ENCODE measurements at regions not wholly inside any gene's neighbourhood (a gene's known extent, or its start where the extent isn't known, plus 50 kb on each side); places are given as distances from the start of the nearest gene placed in this dataset.

DNA sequence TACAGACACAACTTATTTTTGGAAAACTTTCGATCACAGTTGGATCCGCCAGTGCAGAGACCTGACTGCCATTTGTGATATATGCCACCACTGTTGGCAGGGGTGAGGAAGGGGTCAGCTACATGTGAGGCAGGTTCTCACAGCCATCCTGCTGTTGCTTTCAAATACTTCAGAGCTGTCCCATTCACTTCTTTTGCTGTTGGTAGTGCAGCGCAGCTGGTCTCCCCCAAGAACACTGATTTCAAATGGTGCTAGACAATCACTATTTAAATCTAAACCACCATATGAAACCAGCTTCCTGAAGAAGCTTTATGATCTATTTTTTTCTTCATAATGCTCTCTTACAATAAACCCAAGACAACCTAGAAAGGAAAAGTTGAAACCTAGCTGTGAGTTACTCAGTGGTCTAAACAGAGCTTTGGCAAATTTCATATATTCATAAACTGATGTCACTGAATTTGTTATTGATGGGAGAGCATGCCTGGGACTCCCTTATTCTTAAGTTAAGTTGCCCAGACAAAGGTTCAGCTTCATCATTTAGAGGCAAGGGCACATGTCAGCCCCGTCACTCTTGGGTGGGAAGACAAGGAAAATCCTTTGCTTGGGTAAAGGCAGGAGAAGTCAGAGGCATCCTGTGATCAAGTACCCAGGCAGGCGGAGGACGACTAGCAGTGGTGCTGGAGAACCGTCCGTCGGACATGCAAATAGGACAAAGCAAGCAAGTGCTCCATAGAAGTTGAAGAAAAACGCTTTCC is 143.4 kb upstream of the KLF14 start:
- Histone ChIP-seq H3K27me3 (no peaks in the 10 kb centered on the region), H3K9me3 (no peaks in the 10 kb centered on the region), H3K27ac (replicated peaks in 1 of 4) (no peak overlapping the region), H3K4me1 (peaks cover 41 to 81% (median 55%) of the 10 kb centered on the region in 4 donors), H3K4me3 (no peak overlapping the region), H3K36me3 (peaks cover 8 to 84% (median 51%) of the 10 kb centered on the region in 4 donors)
- TF ChIP-seq POLR2A (IDR thresholded peaks at IDR 0.05; ENCODE audit: low read depth) (no peak), POLR2AphosphoS5 (IDR thresholded peaks at IDR 0.05) (no peak), EP300 (IDR thresholded peaks at IDR 0.05) (no peak)
- TF ChIP-seq, protein P1, sequence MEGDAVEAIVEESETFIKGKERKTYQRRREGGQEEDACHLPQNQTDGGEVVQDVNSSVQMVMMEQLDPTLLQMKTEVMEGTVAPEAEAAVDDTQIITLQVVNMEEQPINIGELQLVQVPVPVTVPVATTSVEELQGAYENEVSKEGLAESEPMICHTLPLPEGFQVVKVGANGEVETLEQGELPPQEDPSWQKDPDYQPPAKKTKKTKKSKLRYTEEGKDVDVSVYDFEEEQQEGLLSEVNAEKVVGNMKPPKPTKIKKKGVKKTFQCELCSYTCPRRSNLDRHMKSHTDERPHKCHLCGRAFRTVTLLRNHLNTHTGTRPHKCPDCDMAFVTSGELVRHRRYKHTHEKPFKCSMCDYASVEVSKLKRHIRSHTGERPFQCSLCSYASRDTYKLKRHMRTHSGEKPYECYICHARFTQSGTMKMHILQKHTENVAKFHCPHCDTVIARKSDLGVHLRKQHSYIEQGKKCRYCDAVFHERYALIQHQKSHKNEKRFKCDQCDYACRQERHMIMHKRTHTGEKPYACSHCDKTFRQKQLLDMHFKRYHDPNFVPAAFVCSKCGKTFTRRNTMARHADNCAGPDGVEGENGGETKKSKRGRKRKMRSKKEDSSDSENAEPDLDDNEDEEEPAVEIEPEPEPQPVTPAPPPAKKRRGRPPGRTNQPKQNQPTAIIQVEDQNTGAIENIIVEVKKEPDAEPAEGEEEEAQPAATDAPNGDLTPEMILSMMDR (IDR thresholded peaks at IDR 0.05), result no peak
- WGBS, result 93% methylated on average over 10 of the region's 10 CpGs
- DNase-seq (ENCODE audit: extremely low spot score), result no peak
- intact Hi-C loops (cut with DNase I), result no loop called here

DNA sequence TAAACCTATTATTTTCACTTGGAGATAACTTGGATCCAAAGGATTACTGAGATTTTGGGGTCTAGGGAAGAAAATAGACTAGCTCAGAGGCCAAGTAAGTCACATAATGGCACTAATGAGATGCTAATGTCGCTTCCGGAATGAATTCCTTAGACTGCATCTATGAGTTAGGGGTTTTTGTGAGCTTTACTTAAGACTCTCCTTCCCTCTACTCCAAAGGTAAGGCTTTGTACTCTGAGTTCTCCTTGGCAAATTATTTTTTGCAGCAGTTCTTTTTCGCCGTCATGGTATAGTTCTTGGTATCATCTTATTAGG is 143.9 kb upstream of the KLF14 start:
- Histone ChIP-seq H3K36me3 (peaks cover 8 to 84% (median 51%) of the 10 kb centered on the region in 4 donors), H3K27ac (replicated peaks in 1 of 4) (no peak overlapping the region), H3K27me3 (no peaks in the 10 kb centered on the region)

DNA sequence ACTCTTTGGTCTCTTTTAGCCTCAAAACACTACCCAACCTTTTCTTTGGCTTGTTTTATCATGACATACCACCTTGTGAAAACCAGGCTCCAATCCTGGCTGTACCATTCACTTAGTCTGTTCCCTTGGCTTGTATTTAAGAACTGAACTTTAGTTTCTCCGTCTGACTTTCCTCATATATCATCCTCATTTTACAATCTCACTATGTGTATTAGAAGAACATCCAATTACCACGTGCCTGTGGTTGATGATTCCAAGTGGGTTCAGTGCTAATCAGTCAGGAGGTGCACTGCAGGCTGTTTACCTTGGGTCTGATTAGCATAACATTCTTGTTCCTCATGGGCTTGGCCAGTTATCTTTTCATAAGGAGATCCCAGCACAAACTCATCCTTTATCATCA is 144.8 kb upstream of the KLF14 start:
- Histone ChIP-seq H3K27ac (replicated peaks in 1 of 4) (peak overlapping the region in 2 of 4 donors; percentile 5 to 8), H3K4me3 (no peak overlapping the region), H3K9me3 (no peaks in the 10 kb centered on the region), H3K36me3 (peaks cover 12 to 86% (median 54%) of the 10 kb centered on the region in 4 donors), H3K27me3 (no peaks in the 10 kb centered on the region), H3K4me1 (peaks cover 41 to 86% (median 60%) of the 10 kb centered on the region in 4 donors)
- intact Hi-C loops (cut with DNase I), result no loop called here
- TF ChIP-seq EP300 (IDR thresholded peaks at IDR 0.05), result no peak
- no peak for TF ChIP-seq POLR2AphosphoS5 (IDR thresholded peaks at IDR 0.05)
- TF ChIP-seq POLR2A (IDR thresholded peaks at IDR 0.05; ENCODE audit: low read depth), result no peak
- TF ChIP-seq, protein P1 (IDR thresholded peaks at IDR 0.05), result no peak
- 73% methylated on average over 2 of the region's 2 CpGs for WGBS
- DNase-seq (ENCODE audit: extremely low spot score), result no peak

More for the DNA sequence above, 143.9 kb upstream of the KLF14 start:
- TF ChIP-seq EP300 (IDR thresholded peaks at IDR 0.05), result no peak
- no peak for DNase-seq (ENCODE audit: extremely low spot score)
- WGBS, result 91% methylated on average over 4 of the region's 4 CpGs
- intact Hi-C loops (cut with DNase I), result no loop called here
- H3K4me1 ChIP-seq, result peaks cover 41 to 84% (median 58%) of the 10 kb centered on the region in 4 donors
- no peaks in the 10 kb centered on the region for H3K9me3 ChIP-seq
- H3K4me3 ChIP-seq, result no peak overlapping the region

DNA sequence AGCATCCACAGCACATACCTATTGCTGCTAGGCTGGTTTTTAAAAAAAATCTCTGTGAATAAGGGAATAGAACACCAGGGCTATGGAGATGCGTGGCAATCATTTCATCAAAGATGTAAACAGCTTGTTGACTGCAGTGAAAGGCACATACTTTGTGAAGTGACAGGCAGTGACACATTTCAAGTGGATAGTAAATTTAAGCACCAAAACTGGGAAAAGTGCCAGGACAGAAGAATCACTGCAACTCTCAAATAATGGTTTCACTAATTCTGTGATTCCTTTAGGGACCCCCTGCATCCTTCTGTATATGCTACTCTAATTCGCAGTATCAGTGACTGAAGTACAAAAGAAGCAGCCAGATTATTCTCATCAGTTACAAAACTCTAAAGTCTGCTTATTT is 145.2 kb upstream of the KLF14 start:
- WGBS, result 91% methylated on average over 2 of the region's 2 CpGs
- no peak for DNase-seq (ENCODE audit: extremely low spot score)
- no peak for TF ChIP-seq POLR2A (IDR thresholded peaks at IDR 0.05; ENCODE audit: low read depth)
- no peak for TF ChIP-seq POLR2AphosphoS5 (IDR thresholded peaks at IDR 0.05)
- TF ChIP-seq, protein P1 (IDR thresholded peaks at IDR 0.05), result no peak
- TF ChIP-seq EP300 (IDR thresholded peaks at IDR 0.05), result no peak
- H3K9me3 ChIP-seq, result no peaks in the 10 kb centered on the region
- peak overlapping the region in 2 of 4 donors; percentile 5 to 8 for H3K27ac ChIP-seq (replicated peaks in 1 of 4)
- peaks cover 41 to 84% (median 59%) of the 10 kb centered on the region in 4 donors for H3K4me1 ChIP-seq
- H3K27me3 ChIP-seq, result no peaks in the 10 kb centered on the region
- H3K4me3 ChIP-seq, result no peak overlapping the region
- peaks cover 14 to 86% (median 54%) of the 10 kb centered on the region in 4 donors for H3K36me3 ChIP-seq
- intact Hi-C loops (cut with DNase I), result no loop called here

DNA sequence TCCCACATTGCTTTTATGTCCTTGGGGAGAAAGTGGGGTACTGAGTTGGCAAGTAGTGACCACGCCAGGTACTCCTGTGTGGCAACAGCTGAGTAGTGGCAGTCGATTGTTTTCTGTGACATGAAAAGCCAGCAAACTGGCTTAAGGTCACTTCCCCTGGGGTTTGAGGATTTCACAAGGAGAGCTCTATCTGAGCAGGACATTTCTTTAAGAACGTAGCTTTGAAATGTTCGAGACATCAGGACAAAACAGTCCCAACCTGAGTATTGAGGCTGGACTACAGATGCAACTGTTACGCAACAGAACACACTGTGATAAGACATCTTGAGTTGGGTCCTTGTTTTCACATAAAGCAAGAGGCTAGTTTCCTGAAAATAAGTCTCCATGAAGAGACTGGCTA is 146.7 kb upstream of the KLF14 start:
- Histone ChIP-seq H3K9me3 (no peaks in the 10 kb centered on the region), H3K27me3 (no peaks in the 10 kb centered on the region), H3K36me3 (peaks cover 14 to 92% (median 62%) of the 10 kb centered on the region in 4 donors), H3K4me1 (peaks cover 29 to 84% (median 57%) of the 10 kb centered on the region in 4 donors), H3K27ac (replicated peaks in 1 of 4) (peak overlapping the region; percentile 36 to 57 (median 47)), H3K4me3 (no peak overlapping the region)
- no peak for DNase-seq (ENCODE audit: extremely low spot score)
- intact Hi-C loops (cut with DNase I), result no loop called here
- 91% methylated on average over 5 of the region's 5 CpGs for WGBS
- TF ChIP-seq POLR2A (IDR thresholded peaks at IDR 0.05; ENCODE audit: low read depth) (no peak), EP300 (IDR thresholded peaks at IDR 0.05) (no peak), POLR2AphosphoS5 (IDR thresholded peaks at IDR 0.05) (peak in 1 of 2 donors; percentile 15)
- TF ChIP-seq, protein P1 (IDR thresholded peaks at IDR 0.05), result no peak

All from esophagus muscularis mucosa (tissue), 4 donors.